ENCODE measurements at regions not wholly inside any gene's neighbourhood (a gene's known extent, or its start where the extent isn't known, plus 50 kb on each side); places are given as distances from the start of the nearest gene placed in this dataset.

GRCh38 chr1:212557739-212558692, 50.5 kb upstream of the ATF3 start:
- TF ChIP-seq EZH2phosphoT487 (IDR thresholded peaks at IDR 0.05; ENCODE audit: borderline replicate concordance, low read length) (no peak), EZH2 (IDR thresholded peaks at IDR 0.05; ENCODE audit: low read length, unreplicated experiment) (no peak), CTCF (conservative IDR thresholded peaks at IDR 0.05; ENCODE audit: low read depth, low read length) (no peak)
